HG03060 (cell line): ENCODE measurements at regions not wholly inside any gene's neighbourhood (a gene's known extent, or its start where the extent isn't known, plus 50 kb on each side); places are given as distances from the start of the nearest gene placed in this dataset.

ENCODE experiments used
- ATAC-seq: cut with Tn5 transposase; IDR thresholded peaks from one replicate; pipeline ENCODE4 v1.9.1; 2021; ENCODE audit warnings: low read depth, moderate number of reproducible peaks; ENCODE audit not compliant: unreplicated experiment

DNA sequence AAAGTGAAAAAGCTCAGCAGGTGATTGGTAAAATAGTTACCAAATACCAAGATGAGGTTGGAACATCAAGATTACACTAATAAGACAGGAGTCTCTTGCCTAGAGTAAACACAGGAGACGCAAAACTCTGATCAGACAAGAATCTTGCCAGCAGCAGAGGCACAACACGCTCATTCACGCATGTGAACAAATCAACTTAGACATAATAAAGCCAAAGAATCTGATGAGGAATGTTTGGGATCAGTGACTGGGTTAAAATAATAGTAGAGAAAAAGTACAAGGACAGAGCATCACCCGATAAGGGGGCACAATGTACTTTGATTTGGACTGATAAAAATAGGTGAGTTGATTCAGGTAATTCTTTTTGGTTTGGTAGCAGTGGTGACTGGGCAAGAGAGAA is 159.5 kb upstream of the GRIP1 start:
- ATAC-seq, result no peak

- ATAC-seq, result no peak
Measured at GRCh38 chr12:66848967-66849366, 170.1 kb upstream of the GRIP1 start.

GRCh38 chr12:66851134-66851533 is 172.3 kb upstream of the GRIP1 start:
- ATAC-seq, result no peak

DNA sequence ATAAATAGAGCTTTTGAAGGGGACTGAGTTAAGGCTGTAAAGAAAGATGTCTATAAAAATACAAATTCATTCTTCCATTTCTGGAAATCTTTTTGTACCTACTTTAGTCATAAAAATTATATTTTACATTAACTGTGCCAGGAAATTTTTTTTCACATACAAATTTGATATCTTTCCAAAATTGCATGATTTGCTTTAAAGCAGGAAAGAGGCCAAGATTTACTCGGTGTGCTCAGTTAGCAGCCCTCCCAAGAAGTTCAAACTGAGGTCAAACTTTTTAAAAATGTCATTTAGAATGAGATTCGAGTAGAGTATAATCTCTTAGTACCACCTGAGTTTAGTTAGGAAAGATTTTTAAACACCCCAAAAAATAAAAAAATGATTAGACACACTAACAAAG is 173.2 kb upstream of the GRIP1 start:
- ATAC-seq, result no peak

- no peak for ATAC-seq
Measured at GRCh38 chr12:66852765-66853164, 173.9 kb upstream of the GRIP1 start.

DNA sequence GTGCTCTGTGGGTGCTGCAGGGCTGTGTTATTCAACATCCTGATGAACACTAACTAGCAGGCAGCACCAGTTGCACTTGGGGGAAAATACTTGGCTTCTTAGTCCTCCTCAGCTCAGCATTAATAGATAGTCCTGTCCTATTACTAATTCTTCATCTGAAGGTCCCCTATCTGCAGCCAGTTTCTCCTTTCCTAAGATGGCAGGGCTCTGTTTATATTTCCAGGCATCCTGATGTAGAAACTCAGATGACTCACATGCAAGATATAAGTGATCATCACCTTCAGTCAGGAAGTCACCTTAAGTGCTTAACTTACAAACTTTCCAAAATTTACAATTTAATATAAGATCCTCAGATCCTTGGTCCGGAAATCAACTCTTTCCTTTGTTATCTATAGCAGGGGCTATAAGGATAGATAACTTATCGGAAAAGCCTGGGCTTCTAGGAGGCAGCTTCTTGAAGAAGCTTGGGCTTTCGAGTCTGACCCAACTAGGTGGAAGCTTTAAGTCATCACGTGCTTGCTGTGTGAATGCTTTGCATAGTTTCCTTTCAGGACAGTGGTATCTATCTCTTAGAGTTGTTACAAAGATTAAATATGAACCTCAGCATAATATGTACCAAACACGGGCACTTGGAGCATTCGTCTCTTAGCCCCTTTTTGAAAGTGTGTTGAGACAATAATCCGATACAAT is 181.0 kb upstream of the GRIP1 start:
- ATAC-seq, result no peak

- peak; percentile 67 for ATAC-seq
Measured at GRCh38 chr12:66860752-66861750, 182.2 kb upstream of the GRIP1 start.

GRCh38 chr12:66862356-66862985 is 183.6 kb upstream of the GRIP1 start:
- ATAC-seq, result no peak

DNA sequence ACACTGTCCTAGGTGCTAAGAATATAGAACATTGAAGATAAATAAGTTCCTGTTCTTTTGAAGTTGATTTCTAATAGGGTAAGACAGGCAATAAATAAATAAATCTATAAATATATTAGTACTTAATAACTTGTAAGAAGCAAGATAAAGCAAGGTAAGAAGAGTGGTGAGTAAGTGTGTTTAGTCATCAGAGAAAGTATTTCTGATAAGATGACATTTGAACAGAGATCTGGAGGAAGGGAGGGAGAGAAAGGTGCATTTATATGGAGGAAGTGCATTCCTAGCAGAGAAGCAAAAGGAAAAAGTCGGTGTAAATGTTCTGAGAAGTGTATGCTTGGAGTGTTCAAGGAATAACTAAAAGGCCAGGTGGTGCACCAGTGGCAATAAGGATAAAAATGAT is 184.4 kb upstream of the GRIP1 start:
- no peak for ATAC-seq

DNA sequence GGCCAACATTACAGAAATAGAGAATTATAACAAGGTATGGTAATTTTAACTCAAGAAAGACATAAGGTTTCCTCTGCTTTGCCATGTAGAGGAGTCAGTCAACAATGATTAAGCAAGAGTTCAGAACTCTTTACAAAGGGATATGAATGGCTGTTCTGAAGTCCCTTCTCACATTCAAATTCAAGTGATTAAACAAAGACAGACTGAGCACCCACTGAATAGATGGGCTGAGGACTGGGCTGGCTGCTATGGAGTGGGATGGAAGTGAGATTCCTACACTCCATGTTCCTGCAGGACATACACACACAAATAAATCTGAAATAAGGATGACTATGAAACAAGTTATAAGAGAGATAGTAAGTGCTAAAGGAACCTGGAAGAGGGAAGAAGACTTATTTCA is 199.0 kb upstream of the GRIP1 start:
- no peak for ATAC-seq

DNA sequence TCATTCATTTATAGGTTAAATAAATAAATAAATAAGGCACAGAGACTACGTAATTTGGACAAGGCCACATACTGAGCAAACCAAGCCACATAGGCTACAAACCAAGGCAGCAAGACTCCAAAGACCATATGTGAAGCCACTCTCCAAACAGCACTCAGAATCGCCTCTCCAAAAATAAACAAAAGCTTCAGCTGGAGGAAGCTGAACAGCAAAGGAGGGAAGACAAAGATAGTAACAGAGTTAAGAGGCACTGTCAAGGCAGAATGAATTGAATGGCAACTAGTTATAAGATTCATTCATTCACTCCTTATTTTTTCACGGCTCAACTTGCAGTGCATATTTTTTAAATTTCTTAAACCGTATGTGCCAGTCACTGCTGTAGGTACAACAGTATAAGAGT is 200.5 kb upstream of the GRIP1 start:
- ATAC-seq, result no peak

DNA sequence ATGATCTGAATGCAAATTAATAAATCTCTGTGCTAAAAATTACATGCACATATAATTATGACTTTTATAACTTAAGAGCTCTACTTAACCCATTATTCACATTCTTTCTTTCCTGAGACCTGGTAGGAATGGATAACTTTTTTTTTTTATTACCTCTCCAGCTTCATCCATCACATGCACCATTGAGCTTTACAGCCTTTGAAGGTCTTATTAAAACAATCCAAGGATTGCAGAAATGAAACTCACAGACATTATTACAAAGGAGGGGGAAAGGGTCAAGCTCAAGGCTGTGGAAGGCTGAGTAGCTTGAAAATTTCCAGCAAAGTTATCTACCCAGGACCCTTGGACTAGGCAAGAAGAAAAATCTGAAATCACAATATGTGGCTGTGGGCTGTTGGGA is 202.5 kb upstream of the GRIP1 start:
- ATAC-seq, result no peak

GRCh38 chr12:66884091-66884490 is 205.2 kb upstream of the GRIP1 start:
- no peak for ATAC-seq

DNA sequence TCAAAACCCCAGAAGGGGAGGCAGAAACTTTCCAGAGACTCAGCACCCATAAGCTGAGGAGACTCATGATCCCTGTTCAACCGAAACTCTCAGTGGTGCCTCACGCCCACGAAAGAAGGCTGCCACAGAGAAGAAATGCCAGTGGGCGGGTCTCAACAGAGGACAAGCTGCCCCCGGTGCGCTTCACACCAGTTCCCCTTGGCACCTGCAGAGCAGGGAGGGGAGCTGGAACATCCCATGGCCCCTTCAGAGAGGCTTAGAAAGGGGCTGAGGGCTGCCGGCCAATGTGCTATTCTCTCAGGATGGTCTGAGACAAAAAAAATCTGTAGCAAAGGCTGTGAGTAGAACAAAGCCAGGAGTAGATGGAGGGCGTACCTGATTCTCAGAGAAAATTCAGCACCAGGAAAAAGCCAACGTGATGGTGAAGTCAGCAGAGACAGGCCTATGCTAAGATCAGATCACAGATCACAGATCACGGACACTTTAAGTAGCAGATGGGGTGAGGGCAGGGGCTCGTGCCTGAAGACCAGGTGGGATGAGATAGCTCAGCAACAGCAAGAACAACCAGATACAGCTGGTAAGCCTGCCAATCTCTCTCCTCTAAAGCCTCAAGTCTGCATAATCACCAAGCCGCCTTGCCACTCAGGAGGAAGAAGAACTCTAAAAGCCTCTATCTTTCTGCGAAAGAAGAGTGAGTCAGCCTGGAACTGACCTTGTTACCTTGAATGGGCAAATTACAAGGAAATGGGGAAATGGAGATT is 206.4 kb upstream of the GRIP1 start:
- no peak for ATAC-seq

DNA sequence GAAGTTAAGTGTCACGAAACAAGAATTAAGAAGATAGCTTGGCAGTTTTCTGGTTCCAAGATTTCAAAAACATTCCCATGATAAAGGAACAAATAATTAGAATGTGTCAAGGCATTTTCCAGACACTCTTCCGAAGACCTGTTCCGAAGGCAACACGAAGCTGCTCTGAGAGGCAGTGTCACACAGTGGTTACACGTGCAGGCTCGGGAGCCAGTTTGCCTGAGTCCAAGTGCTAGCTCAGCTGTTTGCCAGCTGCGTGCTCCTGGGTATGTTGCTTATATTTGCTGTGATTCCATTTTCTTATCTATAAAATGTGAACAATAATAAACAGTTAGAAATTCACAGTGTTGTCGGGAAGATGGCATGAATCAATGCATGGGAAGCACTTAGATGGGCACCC is 217.9 kb upstream of the GRIP1 start:
- ATAC-seq, result no peak

DNA sequence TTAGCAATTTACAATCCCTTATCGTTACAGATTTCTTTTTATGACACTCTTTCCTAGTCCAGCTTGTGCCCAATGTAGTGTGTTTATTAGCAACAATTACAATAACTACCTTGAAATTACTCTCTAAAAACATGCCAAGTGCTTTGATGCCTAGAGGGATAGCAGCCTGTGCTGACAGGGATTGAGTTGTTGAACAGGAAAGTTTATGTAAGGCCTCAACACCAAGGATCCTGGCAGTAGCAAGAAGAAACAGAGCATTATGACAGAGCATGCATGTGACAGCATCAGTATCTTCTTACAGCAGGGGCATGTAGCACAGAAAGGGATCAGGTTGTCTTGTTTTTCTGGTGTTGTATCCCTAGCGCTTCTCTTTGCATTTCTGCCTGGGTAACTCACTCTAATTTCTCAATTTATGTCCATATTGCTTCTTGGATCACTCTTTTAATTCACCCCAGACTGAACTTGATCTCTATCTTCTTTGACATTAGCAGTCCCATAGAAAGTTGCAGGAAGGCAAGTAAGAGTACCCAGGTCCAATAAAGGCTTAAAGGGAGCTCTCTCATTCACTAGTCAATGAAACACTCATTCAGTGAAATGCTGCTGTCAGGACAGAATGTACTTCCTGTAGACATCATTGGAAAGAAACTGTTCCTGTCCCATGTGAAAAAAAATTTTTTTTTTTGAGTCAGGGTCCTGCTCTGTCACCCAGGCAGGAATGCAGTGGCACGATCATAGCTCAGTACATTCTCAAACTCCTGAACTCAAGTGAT is 220.0 kb upstream of the GRIP1 start:
- no peak for ATAC-seq

DNA sequence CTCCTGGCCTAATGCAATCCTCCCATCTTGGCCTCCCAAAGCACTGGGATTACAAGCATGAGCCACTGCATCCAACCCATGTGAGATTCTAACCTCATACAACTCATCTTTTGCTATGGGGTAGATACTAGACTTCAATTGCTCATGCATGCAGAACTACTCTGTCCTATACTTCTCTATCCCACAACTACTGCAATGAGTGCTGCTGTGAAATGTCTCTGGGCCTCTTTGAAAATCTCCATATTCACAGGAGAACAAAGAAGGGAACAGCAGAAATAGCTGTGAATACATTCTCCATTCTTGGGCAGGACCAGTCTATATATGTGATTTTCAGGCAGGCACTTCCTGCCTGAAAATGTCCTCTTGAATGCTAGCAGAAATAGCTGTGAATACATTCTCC is 220.7 kb upstream of the GRIP1 start:
- ATAC-seq, result no peak

GRCh38 chr12:66900616-66901015 is 221.7 kb upstream of the GRIP1 start:
- no peak for ATAC-seq

- ATAC-seq, result peak; percentile 93
Measured at GRCh38 chr12:66901138-66901932, 222.5 kb upstream of the GRIP1 start.
